Gastrocnemius medialis (tissue), 4 donors: ENCODE measurements at regions not wholly inside any gene's neighbourhood (a gene's known extent, or its start where the extent isn't known, plus 50 kb on each side); places are given as distances from the start of the nearest gene placed in this dataset.

Experiments used
- ATAC-seq, 2 donors: fragments of 150-250 bp; one replicate each; pipeline ENCODE4 v1.9.1; 2016
- DNase-seq, 2 donors: peaks; one replicate each; pipeline ENCODE4 v3.0.0-alpha.2; 2019
- H3K27ac ChIP-seq, 4 donors: fragments of 200-600 bp; sonication (generic); 1 replicate in 1 of 4; 2 replicates in 3 of 4; pipeline ENCODE4 v1.5.1; 2016 to 2018; ENCODE audit warnings: mild to moderate bottlenecking in 2 of 4, moderate library complexity in 1 of 4
- H3K27me3 ChIP-seq, 3 donors: fragments of 200-600 bp; sonication (generic) in 2 of 3; 1 replicate in 1 of 3; 2 replicates in 2 of 3; pipeline versions ENCODE4 v1.5.1 to v1.6.0; 2016 to 2019; ENCODE audit warnings: mild to moderate bottlenecking in 1 of 3, moderate library complexity in 1 of 3
- H3K36me3 ChIP-seq, 2 donors: fragments of 200-600 bp; sonication (generic) in 1 of 2; one replicate each; pipeline ENCODE4 v1.5.1; 2017 to 2018
- H3K4me1 ChIP-seq, 2 donors: fragments of 200-600 bp; sonication (generic) in 1 of 2; one replicate each; pipeline ENCODE4 v1.5.1; 2016 to 2017; ENCODE audit warnings: mild to moderate bottlenecking in 2 of 2
- H3K4me3 ChIP-seq, 4 donors: fragments of 200-600 bp; sonication (generic) in 3 of 4; 1 replicate in 1 of 4; 2 replicates in 3 of 4; pipeline ENCODE4 v1.5.1; 2016 to 2019; ENCODE audit warnings: mild to moderate bottlenecking in 2 of 4
- H3K9me3 ChIP-seq, 3 donors: fragments of 200-600 bp; sonication (generic) in 2 of 3; 1 replicate in 1 of 3; 2 replicates in 2 of 3; pipeline ENCODE4 v1.5.1; 2016 to 2019
- CTCF ChIP-seq, 5 experiments: fragments of 450-650 bp in 3 of 5; fragments of 200-600 bp in 2 of 5; sonication (generic) in 2 of 5; IDR thresholded peaks in 4 of 5; conservative IDR thresholded peaks in 1 of 5; 1 replicate in 4 of 5; 2 replicates in 1 of 5; pipeline ENCODE4 v1.5.1; 2016 to 2019; ENCODE audit warnings: antibody characterized with exemption in 5 of 5, mild to moderate bottlenecking in 3 of 5, moderate library complexity in 3 of 5
- POLR2A ChIP-seq, 2 donors: fragments of 450-650 bp; IDR thresholded peaks; one replicate each; pipeline ENCODE4 v1.6.1; 2017; ENCODE audit warnings: antibody characterized with exemption in 2 of 2, mild to moderate bottlenecking in 2 of 2, moderate library complexity in 2 of 2
- in situ Hi-C, 4 donors: fragments of 200-750 bp; cut with MboI; loops; one replicate each; pipeline versions ENCODE4 v1.15.0 to v1.8.0; 2017; ENCODE audit warnings: low sequenced_read_pairs in 4 of 4
- intact Hi-C: fragments of 100-400 bp; cut with DNase I; formaldehyde crosslinking; loops from one replicate; pipeline ENCODE4 v1.15.1; 2023; ENCODE audit warnings: low total_unique reads

- no peak for DNase-seq
- in situ Hi-C loops = loop anchor here (5.0 to 25.0 kb wide), 5 partner anchors 709 to 802 kb away; partner anchors contain the start of gene NUAK1 (in 3 of the 4)
- TF ChIP-seq POLR2A (IDR thresholded peaks at IDR 0.05) (no peak), CTCF (IDR thresholded peaks at IDR 0.05 in 4 of 5, conservative IDR thresholded peaks at IDR 0.05 in 1 of 5) (no peak)
- Histone ChIP-seq H3K27me3 (no peaks in the 10 kb centered on the region), H3K27ac (no peak overlapping the region), H3K4me1 (peaks cover 0 to 6% of the 10 kb centered on the region in 2 donors), H3K4me3 (no peak overlapping the region), H3K36me3 (no peaks in the 10 kb centered on the region), H3K9me3 (no peaks in the 10 kb centered on the region)
- intact Hi-C loops = loop anchor here (5.0 kb wide), 2 partner anchors 784 to 859 kb away; no protein-coding TSS in a partner anchor
- ATAC-seq = no peak
Observed at GRCh38 chr12:105423237-105423636, 92.7 kb downstream of the C12orf75 start.

- H3K4me3 ChIP-seq = no peak overlapping the region
- H3K4me1 ChIP-seq = peaks cover 0 to 6% of the 10 kb centered on the region in 2 donors
- H3K27me3 ChIP-seq = no peaks in the 10 kb centered on the region
- ATAC-seq = no peak
- in situ Hi-C loops (loop anchor here (5.0 to 25.0 kb wide), 5 partner anchors 708 to 801 kb away; partner anchors contain the start of gene NUAK1 (in 3 of the 4)), intact Hi-C loops (loop anchor here (5.0 kb wide), 2 partner anchors 783 to 858 kb away; no protein-coding TSS in a partner anchor)
- H3K9me3 ChIP-seq = no peaks in the 10 kb centered on the region
- TF ChIP-seq POLR2A (IDR thresholded peaks at IDR 0.05) (no peak), CTCF (IDR thresholded peaks at IDR 0.05 in 4 of 5, conservative IDR thresholded peaks at IDR 0.05 in 1 of 5) (no peak)
- no peak overlapping the region for H3K27ac ChIP-seq
- no peaks in the 10 kb centered on the region for H3K36me3 ChIP-seq
- DNase-seq = no peak
Observed at GRCh38 chr12:105423921-105424320, 93.4 kb downstream of the C12orf75 start.

- DNase-seq (no peak), ATAC-seq (peak; percentile 62 to 72)
- TF ChIP-seq POLR2A (IDR thresholded peaks at IDR 0.05) (no peak), CTCF (IDR thresholded peaks at IDR 0.05 in 4 of 5, conservative IDR thresholded peaks at IDR 0.05 in 1 of 5) (no peak)
- Histone ChIP-seq H3K27me3 (no peaks in the 10 kb centered on the region), H3K36me3 (no peaks in the 10 kb centered on the region), H3K9me3 (no peaks in the 10 kb centered on the region), H3K27ac (no peak overlapping the region), H3K4me1 (peaks cover 0 to 5% of the 10 kb centered on the region in 2 donors), H3K4me3 (no peak overlapping the region)
- intact Hi-C loops = no loop called here
- in situ Hi-C loops = loop anchor here in 3 of 4 donors (10.0 kb wide), 2 partner anchors 709 to 799 kb away; partner anchors contain the start of gene NUAK1 (in 1 of the 3)
Observed at GRCh38 chr12:105425254-105426174, 95.0 kb downstream of the C12orf75 start.

- no peaks in the 10 kb centered on the region for H3K36me3 ChIP-seq
- H3K4me1 ChIP-seq = no peaks in the 10 kb centered on the region
- intact Hi-C loops (no loop called here), in situ Hi-C loops (loop anchor here in 3 of 4 donors (10.0 kb wide), 2 partner anchors 708 to 798 kb away; partner anchors contain the start of gene NUAK1 (in 1 of the 3))
- DNase-seq (no peak), ATAC-seq (no peak)
- TF ChIP-seq CTCF (IDR thresholded peaks at IDR 0.05 in 4 of 5, conservative IDR thresholded peaks at IDR 0.05 in 1 of 5) = no peak
- no peak for TF ChIP-seq POLR2A (IDR thresholded peaks at IDR 0.05)
- H3K27me3 ChIP-seq = no peaks in the 10 kb centered on the region
- no peak overlapping the region for H3K4me3 ChIP-seq
- H3K27ac ChIP-seq = no peak overlapping the region
- H3K9me3 ChIP-seq = no peaks in the 10 kb centered on the region
Observed at GRCh38 chr12:105426766-105427165, 96.3 kb downstream of the C12orf75 start.
